PC-3 (cell line): ENCODE measurements at regions not wholly inside any gene's neighbourhood (a gene's known extent, or its start where the extent isn't known, plus 50 kb on each side); places are given as distances from the start of the nearest gene placed in this dataset.

Source experiments
- EZH2 ChIP-seq: fragments of 300-600 bp; sonication (generic); IDR thresholded peaks from one replicate; pipeline ENCODE4 v1.6.1; 2017; ENCODE audit warnings: antibody characterized with exemption, mild to moderate bottlenecking, low read length; ENCODE audit not compliant: unreplicated experiment
- EZH2phosphoT487 ChIP-seq: fragments of 300-600 bp; sonication (generic); IDR thresholded peaks from 2 replicates; pipeline ENCODE4 v1.6.1; 2018; ENCODE audit warnings: mild to moderate bottlenecking, antibody characterized with exemption, low read length, borderline replicate concordance
- TF ChIP-seq, protein P1 (sequence below): fragments of 300-600 bp; sonication (generic); conservative IDR thresholded peaks from 2 replicates; pipeline ENCODE4 v1.5.1; 2017; ENCODE audit warnings: antibody characterized with exemption, low read depth, mild to moderate bottlenecking, low read length

DNA sequence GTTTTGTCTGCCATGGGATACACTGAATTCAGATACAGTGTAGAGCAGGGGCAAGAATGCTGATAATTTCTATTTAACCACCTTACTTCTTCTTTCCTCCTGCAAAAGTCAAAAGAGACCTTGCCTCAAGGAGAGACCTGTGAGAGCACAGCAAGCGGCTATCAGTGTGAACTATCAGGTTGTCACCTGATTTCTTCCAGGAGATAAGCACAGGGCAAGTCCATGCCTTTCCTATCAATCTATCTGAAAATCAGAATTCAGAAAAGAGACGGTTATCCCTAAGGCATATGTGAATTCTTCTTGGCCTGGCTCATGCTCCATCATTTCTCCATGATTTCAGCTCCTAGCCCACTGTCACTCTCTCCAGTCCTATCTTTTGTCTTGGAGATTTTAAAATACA, 128.9 kb upstream of the CCND2 start:
- TF ChIP-seq EZH2 (no peak), EZH2phosphoT487 (no peak)
- TF ChIP-seq, protein P1, sequence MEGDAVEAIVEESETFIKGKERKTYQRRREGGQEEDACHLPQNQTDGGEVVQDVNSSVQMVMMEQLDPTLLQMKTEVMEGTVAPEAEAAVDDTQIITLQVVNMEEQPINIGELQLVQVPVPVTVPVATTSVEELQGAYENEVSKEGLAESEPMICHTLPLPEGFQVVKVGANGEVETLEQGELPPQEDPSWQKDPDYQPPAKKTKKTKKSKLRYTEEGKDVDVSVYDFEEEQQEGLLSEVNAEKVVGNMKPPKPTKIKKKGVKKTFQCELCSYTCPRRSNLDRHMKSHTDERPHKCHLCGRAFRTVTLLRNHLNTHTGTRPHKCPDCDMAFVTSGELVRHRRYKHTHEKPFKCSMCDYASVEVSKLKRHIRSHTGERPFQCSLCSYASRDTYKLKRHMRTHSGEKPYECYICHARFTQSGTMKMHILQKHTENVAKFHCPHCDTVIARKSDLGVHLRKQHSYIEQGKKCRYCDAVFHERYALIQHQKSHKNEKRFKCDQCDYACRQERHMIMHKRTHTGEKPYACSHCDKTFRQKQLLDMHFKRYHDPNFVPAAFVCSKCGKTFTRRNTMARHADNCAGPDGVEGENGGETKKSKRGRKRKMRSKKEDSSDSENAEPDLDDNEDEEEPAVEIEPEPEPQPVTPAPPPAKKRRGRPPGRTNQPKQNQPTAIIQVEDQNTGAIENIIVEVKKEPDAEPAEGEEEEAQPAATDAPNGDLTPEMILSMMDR = no peak
